GM12875 (cell line): ENCODE measurements at regions not wholly inside any gene's neighbourhood (a gene's known extent, or its start where the extent isn't known, plus 50 kb on each side); places are given as distances from the start of the nearest gene placed in this dataset.
"Not testable (repeated sequence)": the region's sequence is repeated elsewhere in the genome, so short reads cannot be mapped to it uniquely, and the experiment has no call there.

Source experiments
- H3K4me3 ChIP-seq: one replicate; pipeline ENCODE4 v1.5.1; 2011; ENCODE audit warnings: low read depth, low read length, control low read depth
- CTCF ChIP-seq: IDR thresholded peaks from 2 replicates; pipeline ENCODE4 v1.5.1; 2011; ENCODE audit warnings: low read depth, mild to moderate bottlenecking, control low read depth, inconsistent platforms, low read length, moderate library complexity, borderline replicate concordance; ENCODE audit not compliant: insufficient read depth

DNA sequence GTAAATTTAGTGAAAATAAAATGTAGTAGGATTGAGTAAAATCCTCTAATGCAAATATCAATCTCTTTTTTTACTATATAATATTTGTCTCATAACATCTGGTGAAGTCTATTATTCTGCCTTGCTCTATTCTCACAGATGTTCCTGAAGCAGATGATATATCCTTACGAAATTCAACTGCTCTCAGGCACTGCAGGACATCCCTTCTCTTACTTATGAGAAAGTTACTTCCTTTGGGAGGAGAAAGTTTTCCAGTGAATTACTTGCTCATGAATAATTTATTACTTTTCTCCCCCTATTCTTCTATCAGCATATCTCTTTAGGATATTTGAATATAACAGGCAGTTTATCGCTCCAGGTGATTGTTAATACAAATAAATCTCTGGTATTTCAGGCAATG, 75.6 kb upstream of the AGA start:
- TF ChIP-seq CTCF, result no peak
- H3K4me3 ChIP-seq, result no peak overlapping the region

GRCh38 chr4:177519481-177520260, 77.4 kb upstream of the AGA start:
- TF ChIP-seq CTCF, result no peak
- H3K4me3 ChIP-seq, result no peak overlapping the region

DNA sequence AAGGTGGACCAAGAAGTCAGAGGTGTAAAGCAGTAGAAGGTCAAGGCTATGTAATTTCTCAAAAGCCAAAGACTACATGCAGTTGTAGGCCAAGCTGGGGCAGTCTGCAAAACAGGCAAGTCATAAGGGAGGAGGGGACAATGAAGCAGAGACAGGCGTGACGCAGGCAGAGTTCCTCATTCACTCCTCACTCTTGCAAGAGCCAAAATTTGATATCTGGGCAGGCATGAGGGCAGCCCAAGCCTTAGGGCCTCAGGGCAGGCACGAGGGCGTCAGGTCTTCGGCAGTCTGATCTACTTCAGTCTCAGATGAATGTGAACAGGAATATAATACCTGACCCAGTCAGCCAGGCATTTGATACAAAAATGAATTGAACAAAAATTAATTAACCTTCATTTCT, 86.4 kb upstream of the AGA start:
- H3K4me3 ChIP-seq, result no peak overlapping the region
- TF ChIP-seq CTCF, result no peak

- no peak overlapping the region for H3K4me3 ChIP-seq
- TF ChIP-seq CTCF, result no peak
These were observed 88.3 kb upstream of the AGA start for GRCh38 chr4:177530561-177530960.

DNA sequence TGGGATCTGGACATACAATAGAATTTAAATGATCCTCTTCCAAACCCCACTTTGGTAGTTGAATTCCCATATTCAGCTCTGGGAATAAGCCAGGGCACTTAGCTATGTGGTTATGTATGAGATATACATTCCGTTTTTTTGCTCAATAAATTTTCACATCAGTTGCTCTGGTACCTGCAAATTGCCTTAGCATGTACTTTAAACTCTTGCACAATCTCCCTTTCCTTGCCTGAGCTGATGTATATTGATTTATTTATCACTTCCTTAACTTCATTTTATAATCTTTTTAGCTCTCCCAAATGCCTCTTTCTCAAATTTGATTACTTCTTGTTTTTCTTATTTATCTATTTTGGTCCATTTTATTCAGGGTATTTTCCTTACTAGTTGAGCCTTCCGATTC, 90.1 kb upstream of the AGA start:
- no peak for TF ChIP-seq CTCF
- H3K4me3 ChIP-seq, result no peak overlapping the region

DNA sequence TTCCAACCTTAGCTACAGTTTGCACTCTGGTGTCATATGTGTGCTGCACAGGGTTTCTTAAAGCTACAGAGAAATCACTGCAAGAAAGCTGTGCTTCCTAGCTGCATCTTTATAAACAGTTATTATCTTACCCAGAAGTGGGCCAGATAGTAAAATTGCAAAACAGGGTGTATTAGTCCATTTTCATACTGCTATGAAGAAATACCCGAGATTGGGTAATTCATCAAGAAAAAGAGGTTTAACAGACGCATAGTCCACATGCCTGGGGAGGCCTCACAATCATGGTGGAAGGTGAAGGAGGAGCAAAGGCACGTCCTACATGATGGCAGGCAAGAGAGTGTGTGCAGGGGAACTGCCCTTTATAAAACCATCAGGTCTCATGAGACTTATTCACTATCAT, 92.6 kb upstream of the AGA start:
- H3K4me3 ChIP-seq, result not testable (repeated sequence)

- H3K4me3 ChIP-seq, result no peak overlapping the region
- no peak for TF ChIP-seq CTCF
These were observed 104.5 kb upstream of the AGA start for GRCh38 chr4:177546745-177547144.
